Liver (tissue), 8 donors: ENCODE measurements at regions not wholly inside any gene's neighbourhood (a gene's known extent, or its start where the extent isn't known, plus 50 kb on each side); places are given as distances from the start of the nearest gene placed in this dataset.

Source experiments
- DNase-seq: peaks from one replicate; pipeline ENCODE4 v3.0.0-alpha.2; 2017; ENCODE audit warnings: low spot score
- H3K27ac ChIP-seq, 2 donors: one replicate each; pipeline ENCODE4 v1.7.0; 2013; ENCODE audit warnings: inconsistent platforms in 2 of 2, low read length in 2 of 2, control low read depth in 1 of 2, low read depth in 1 of 2, mild to moderate bottlenecking in 1 of 2
- H3K27me3 ChIP-seq, 4 donors: one replicate each; pipeline versions ENCODE4 v1.6.1 to v1.7.0; 2013; ENCODE audit warnings: low read length in 3 of 4, inconsistent platforms in 1 of 4, mild to moderate bottlenecking in 1 of 4, moderate library complexity in 1 of 4; ENCODE audit not compliant: control insufficient read depth in 4 of 4, insufficient read depth in 4 of 4
- H3K36me3 ChIP-seq, 4 donors: one replicate each; pipeline versions ENCODE4 v1.6.1 to v1.7.0; 2013; ENCODE audit warnings: low read length in 3 of 4, mild to moderate bottlenecking in 3 of 4, low read depth in 1 of 4, moderate library complexity in 1 of 4; ENCODE audit not compliant: control insufficient read depth in 4 of 4, insufficient read depth in 3 of 4
- H3K4me1 ChIP-seq, 4 donors: one replicate each; pipeline versions ENCODE4 v1.6.1 to v1.7.0; 2013; ENCODE audit warnings: low read length in 3 of 4, mild to moderate bottlenecking in 3 of 4, moderate library complexity in 1 of 4; ENCODE audit not compliant: control insufficient read depth in 4 of 4, insufficient read depth in 4 of 4
- H3K4me3 ChIP-seq, 3 donors: one replicate each; pipeline versions ENCODE4 v1.6.1 to v1.7.0; 2013; ENCODE audit warnings: low read length in 3 of 3, control low read depth in 1 of 3, low read depth in 1 of 3, mild to moderate bottlenecking in 1 of 3
- H3K9ac ChIP-seq, 2 donors: one replicate each; pipeline ENCODE4 v1.7.0; 2013; ENCODE audit warnings: low read length in 2 of 2, mild to moderate bottlenecking in 2 of 2, moderate library complexity in 2 of 2, control low read depth in 1 of 2, low read depth in 1 of 2
- H3K9me3 ChIP-seq, 4 donors: one replicate each; pipeline versions ENCODE4 v1.6.1 to v1.7.0; 2013; ENCODE audit warnings: low read length in 3 of 4; ENCODE audit not compliant: control insufficient read depth in 4 of 4
- CTCF ChIP-seq: fragments of 150-350 bp; IDR thresholded peaks from 2 replicates; pipeline ENCODE4 v1.5.1; 2017; ENCODE audit warnings: improper control_type of control experiment, low read depth, low read length; ENCODE audit not compliant: missing input control
- EGR1 ChIP-seq, 2 donors: IDR thresholded peaks; 2 replicates each; pipeline ENCODE4 v1.6.1; 2016 to 2018; ENCODE audit warnings: antibody characterized with exemption in 2 of 2, low read depth in 2 of 2
- FOXA1 ChIP-seq: IDR thresholded peaks from 2 replicates; pipeline ENCODE4 v1.6.1; 2016; ENCODE audit warnings: antibody characterized with exemption
- FOXA2 ChIP-seq: IDR thresholded peaks from 2 replicates; pipeline ENCODE4 v1.6.1; 2016; ENCODE audit warnings: antibody characterized with exemption
- GABPA ChIP-seq, 2 donors: IDR thresholded peaks in 1 of 2; conservative IDR thresholded peaks in 1 of 2; 2 replicates each; pipeline ENCODE4 v1.6.1; 2016; ENCODE audit warnings: antibody characterized with exemption in 2 of 2, mild to moderate bottlenecking in 1 of 2, moderate library complexity in 1 of 2
- HNF4A ChIP-seq, 2 donors: conservative IDR thresholded peaks; 2 replicates each; pipeline ENCODE4 v1.6.1; 2016; ENCODE audit warnings: antibody characterized with exemption in 2 of 2, mild to moderate bottlenecking in 2 of 2
- HNF4G ChIP-seq: IDR thresholded peaks from 2 replicates; pipeline ENCODE4 v1.6.1; 2016; ENCODE audit warnings: antibody characterized with exemption
- JUND ChIP-seq, 2 donors: IDR thresholded peaks; 2 replicates each; pipeline ENCODE4 v1.6.1; 2016; ENCODE audit warnings: antibody characterized with exemption in 2 of 2
- MAX ChIP-seq: IDR thresholded peaks from 2 replicates; pipeline ENCODE4 v1.6.1; 2016; ENCODE audit warnings: antibody characterized with exemption
- NR2F2 ChIP-seq: IDR thresholded peaks from 2 replicates; pipeline ENCODE4 v1.6.1; 2016; ENCODE audit warnings: antibody characterized with exemption
- RAD21 ChIP-seq, 2 donors: IDR thresholded peaks; 2 replicates each; pipeline ENCODE4 v1.6.1; 2016; ENCODE audit warnings: antibody characterized with exemption in 2 of 2, mild to moderate bottlenecking in 2 of 2
- RXRA ChIP-seq, 2 donors: IDR thresholded peaks; 2 replicates each; pipeline ENCODE4 v1.6.1; 2017 to 2018; ENCODE audit warnings: antibody characterized with exemption in 2 of 2, mild to moderate bottlenecking in 1 of 2
- SP1 ChIP-seq: IDR thresholded peaks from 2 replicates; pipeline ENCODE4 v1.6.1; 2018; ENCODE audit warnings: antibody characterized with exemption, mild to moderate bottlenecking
- TAF1 ChIP-seq: conservative IDR thresholded peaks from 2 replicates; pipeline ENCODE4 v1.6.1; 2016; ENCODE audit warnings: antibody characterized with exemption, mild to moderate bottlenecking
- YY1 ChIP-seq: IDR thresholded peaks from 2 replicates; pipeline ENCODE4 v1.6.1; 2016; ENCODE audit warnings: antibody characterized with exemption, mild to moderate bottlenecking
- WGBS: extraction: QIAGEN DNeasy Blood & Tissue Kit; methylation state at CpG from one replicate; pipeline ENCODE4 v1.1.7; 2013; 5-methylcytosine and 5-hydroxymethylcytosine counted together
- TF ChIP-seq, protein P1 (sequence below): IDR thresholded peaks from 2 replicates; pipeline ENCODE4 v1.6.1; 2016; ENCODE audit warnings: antibody characterized with exemption
- TF ChIP-seq, protein P2 (sequence below): IDR thresholded peaks from 2 replicates; pipeline ENCODE4 v1.6.1; 2016; ENCODE audit warnings: antibody characterized with exemption, mild to moderate bottlenecking
- TF ChIP-seq, protein P3 (sequence below): IDR thresholded peaks from 2 replicates; pipeline ENCODE4 v1.6.1; 2016; ENCODE audit warnings: antibody characterized with exemption
- donor health status: healthy.
- donor health status: healthy.
- donor health status: healthy.
- donor health status: healthy.
- donor health status: healthy.

DNA sequence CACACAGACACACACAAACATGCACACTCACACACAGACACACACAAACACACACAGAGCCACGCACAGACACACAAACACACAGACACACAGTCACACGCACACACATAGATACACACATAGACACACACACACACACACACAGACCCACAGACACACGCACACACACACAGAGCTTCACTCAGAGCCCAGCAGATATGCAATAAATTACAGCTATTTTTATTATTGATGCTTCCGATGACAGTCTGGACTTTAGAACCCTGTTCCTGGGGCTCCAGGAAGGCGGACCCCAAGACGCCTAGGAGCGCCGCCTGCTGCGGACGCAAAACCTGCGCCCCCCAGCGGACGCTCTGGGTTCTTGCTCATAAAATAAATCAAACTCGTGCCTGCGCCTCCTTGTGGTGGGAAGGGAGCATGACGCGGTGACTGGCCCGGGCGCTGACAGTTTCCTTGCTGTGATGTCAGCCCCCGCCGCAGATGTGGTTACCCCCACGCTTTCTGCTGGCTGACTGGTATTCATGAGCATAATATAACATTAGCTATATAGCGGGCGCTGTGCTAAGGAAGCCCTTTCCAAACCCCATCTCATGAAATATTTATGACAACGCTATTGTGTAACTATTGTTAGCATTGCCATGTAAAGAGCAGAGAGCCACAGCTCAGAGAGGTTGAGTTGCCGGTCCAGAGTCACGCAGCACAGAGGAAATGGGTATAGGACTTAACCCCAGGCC is 64.4 kb upstream of the TM9SF2 start:
- DNase-seq: peak; percentile 87
- H3K27ac ChIP-seq: no peak overlapping the region
- no peaks in the 10 kb centered on the region for H3K9me3 ChIP-seq
- WGBS: 7% methylated on average over 27 of the region's 27 CpGs
- H3K4me1 ChIP-seq: peaks cover 0 to 8% (median 2%) of the 10 kb centered on the region in 4 donors
- peak overlapping the region in 2 of 3 donors; percentile 5 to 14 for H3K4me3 ChIP-seq
- H3K27me3 ChIP-seq: peaks cover 0 to 5% (median 0%) of the 10 kb centered on the region in 4 donors
- no peak overlapping the region for H3K9ac ChIP-seq
- H3K36me3 ChIP-seq: no peaks in the 10 kb centered on the region
- TF ChIP-seq HNF4A (conservative IDR thresholded peaks at IDR 0.05): peak in 1 of 2 donors; percentile 41
- TF ChIP-seq RXRA (IDR thresholded peaks at IDR 0.05): peak in 1 of 2 donors; percentile 15
- peak; percentile 95 to 97 for TF ChIP-seq RAD21 (IDR thresholded peaks at IDR 0.05)
- no peak for TF ChIP-seq GABPA (IDR thresholded peaks at IDR 0.05 in 1 of 2, conservative IDR thresholded peaks at IDR 0.05 in 1 of 2)
- no peak for TF ChIP-seq YY1
- TF ChIP-seq CTCF: peak; percentile 99
- no peak for TF ChIP-seq NR2F2
- TF ChIP-seq FOXA2: no peak

GRCh38 chr13:99439048-99439447 is 62.2 kb upstream of the TM9SF2 start:
- Histone ChIP-seq H3K9me3 (no peaks in the 10 kb centered on the region), H3K27me3 (peaks cover 0 to 5% (median 0%) of the 10 kb centered on the region in 4 donors), H3K4me1 (peaks cover 0 to 4% (median 0%) of the 10 kb centered on the region in 4 donors), H3K36me3 (no peaks in the 10 kb centered on the region), H3K27ac (no peak overlapping the region), H3K4me3 (no peak overlapping the region), H3K9ac (no peak overlapping the region)
- DNase-seq: no peak
- TF ChIP-seq JUND (IDR thresholded peaks at IDR 0.05) (no peak), HNF4A (conservative IDR thresholded peaks at IDR 0.05) (no peak), FOXA1 (no peak), TAF1 (no peak), CTCF (no peak), RXRA (IDR thresholded peaks at IDR 0.05) (no peak), HNF4G (no peak), EGR1 (IDR thresholded peaks at IDR 0.05; ENCODE audit: low read depth in 2 of 2) (no peak), FOXA2 (no peak), GABPA (IDR thresholded peaks at IDR 0.05 in 1 of 2, conservative IDR thresholded peaks at IDR 0.05 in 1 of 2) (no peak), YY1 (no peak), RAD21 (IDR thresholded peaks at IDR 0.05) (no peak), SP1 (no peak), NR2F2 (no peak), MAX (no peak)
- TF ChIP-seq, protein P1, sequence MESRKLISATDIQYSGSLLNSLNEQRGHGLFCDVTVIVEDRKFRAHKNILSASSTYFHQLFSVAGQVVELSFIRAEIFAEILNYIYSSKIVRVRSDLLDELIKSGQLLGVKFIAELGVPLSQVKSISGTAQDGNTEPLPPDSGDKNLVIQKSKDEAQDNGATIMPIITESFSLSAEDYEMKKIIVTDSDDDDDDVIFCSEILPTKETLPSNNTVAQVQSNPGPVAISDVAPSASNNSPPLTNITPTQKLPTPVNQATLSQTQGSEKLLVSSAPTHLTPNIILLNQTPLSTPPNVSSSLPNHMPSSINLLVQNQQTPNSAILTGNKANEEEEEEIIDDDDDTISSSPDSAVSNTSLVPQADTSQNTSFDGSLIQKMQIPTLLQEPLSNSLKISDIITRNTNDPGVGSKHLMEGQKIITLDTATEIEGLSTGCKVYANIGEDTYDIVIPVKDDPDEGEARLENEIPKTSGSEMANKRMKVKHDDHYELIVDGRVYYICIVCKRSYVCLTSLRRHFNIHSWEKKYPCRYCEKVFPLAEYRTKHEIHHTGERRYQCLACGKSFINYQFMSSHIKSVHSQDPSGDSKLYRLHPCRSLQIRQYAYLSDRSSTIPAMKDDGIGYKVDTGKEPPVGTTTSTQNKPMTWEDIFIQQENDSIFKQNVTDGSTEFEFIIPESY: no peak
- TF ChIP-seq, protein P2, sequence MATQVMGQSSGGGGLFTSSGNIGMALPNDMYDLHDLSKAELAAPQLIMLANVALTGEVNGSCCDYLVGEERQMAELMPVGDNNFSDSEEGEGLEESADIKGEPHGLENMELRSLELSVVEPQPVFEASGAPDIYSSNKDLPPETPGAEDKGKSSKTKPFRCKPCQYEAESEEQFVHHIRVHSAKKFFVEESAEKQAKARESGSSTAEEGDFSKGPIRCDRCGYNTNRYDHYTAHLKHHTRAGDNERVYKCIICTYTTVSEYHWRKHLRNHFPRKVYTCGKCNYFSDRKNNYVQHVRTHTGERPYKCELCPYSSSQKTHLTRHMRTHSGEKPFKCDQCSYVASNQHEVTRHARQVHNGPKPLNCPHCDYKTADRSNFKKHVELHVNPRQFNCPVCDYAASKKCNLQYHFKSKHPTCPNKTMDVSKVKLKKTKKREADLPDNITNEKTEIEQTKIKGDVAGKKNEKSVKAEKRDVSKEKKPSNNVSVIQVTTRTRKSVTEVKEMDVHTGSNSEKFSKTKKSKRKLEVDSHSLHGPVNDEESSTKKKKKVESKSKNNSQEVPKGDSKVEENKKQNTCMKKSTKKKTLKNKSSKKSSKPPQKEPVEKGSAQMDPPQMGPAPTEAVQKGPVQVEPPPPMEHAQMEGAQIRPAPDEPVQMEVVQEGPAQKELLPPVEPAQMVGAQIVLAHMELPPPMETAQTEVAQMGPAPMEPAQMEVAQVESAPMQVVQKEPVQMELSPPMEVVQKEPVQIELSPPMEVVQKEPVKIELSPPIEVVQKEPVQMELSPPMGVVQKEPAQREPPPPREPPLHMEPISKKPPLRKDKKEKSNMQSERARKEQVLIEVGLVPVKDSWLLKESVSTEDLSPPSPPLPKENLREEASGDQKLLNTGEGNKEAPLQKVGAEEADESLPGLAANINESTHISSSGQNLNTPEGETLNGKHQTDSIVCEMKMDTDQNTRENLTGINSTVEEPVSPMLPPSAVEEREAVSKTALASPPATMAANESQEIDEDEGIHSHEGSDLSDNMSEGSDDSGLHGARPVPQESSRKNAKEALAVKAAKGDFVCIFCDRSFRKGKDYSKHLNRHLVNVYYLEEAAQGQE: no peak
- TF ChIP-seq, protein P3, sequence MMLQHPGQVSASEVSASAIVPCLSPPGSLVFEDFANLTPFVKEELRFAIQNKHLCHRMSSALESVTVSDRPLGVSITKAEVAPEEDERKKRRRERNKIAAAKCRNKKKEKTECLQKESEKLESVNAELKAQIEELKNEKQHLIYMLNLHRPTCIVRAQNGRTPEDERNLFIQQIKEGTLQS: no peak
- WGBS: 74% methylated on average over 7 of the region's 7 CpGs
